ENCODE measurements at regions not wholly inside any gene's neighbourhood (a gene's known extent, or its start where the extent isn't known, plus 50 kb on each side); places are given as distances from the start of the nearest gene placed in this dataset.
"Not testable (repeated sequence)": the region's sequence is repeated elsewhere in the genome, so short reads cannot be mapped to it uniquely, and the experiment has no call there.

GRCh38 chrX:55161581-55161980 lies 58.6 kb upstream of the PAGE5 start:
- Histone ChIP-seq H3K79me2 (ENCODE audit: insufficient read depth, low read depth, low read length) (no peaks in the 10 kb centered on the region), H2AFZ (ENCODE audit: low read length) (peak overlapping the region; percentile 90; the same call in 1 of the 2 replicates), H3K4me3 (ENCODE audit: low read depth, low read length, poor library complexity, severe bottlenecking) (peak overlapping the region; percentile 73), H3K4me2 (ENCODE audit: low read length) (peak overlapping the region; percentile 87), H3K36me3 (ENCODE audit: insufficient read depth, low read length) (no peaks in the 10 kb centered on the region; the same call in 1 of the 2 replicates), H4K20me1 (ENCODE audit: insufficient read depth, low read length) (no peaks in the 10 kb centered on the region), H3K27ac (ENCODE audit: low read depth, low read length, poor library complexity, severe bottlenecking) (peak overlapping the region; percentile 90), H3K9me3 (ENCODE audit: low read length) (no peaks in the 10 kb centered on the region), H3K4me1 (ENCODE audit: insufficient read depth, low read length, poor library complexity, severe bottlenecking) (peaks cover 14% of the 10 kb centered on the region), H3K9me2 (ENCODE audit: insufficient read depth, low read length) (no peaks in the 10 kb centered on the region)
- BruUV-seq (replicated peaks) = no TSS peak
- no peak for DNase-seq (ENCODE audit: low spot score)
- ChIA-PET POLR2A (no interaction called here), CTCF (ENCODE audit: unreplicated experiment) (interaction anchor here (0.6 kb wide), 1 partner anchor 522 kb away, joined by 3 read pairs; no protein-coding TSS in a partner anchor)
- no peak for TF ChIP-seq CTCF (conservative IDR thresholded peaks at IDR 0.05; ENCODE audit: low read length)
- no peak for TF ChIP-seq EZH2phosphoT487 (IDR thresholded peaks at IDR 0.05; ENCODE audit: borderline replicate concordance, low read depth, low read length)
- intact Hi-C loops (cut with micrococcal nuclease; ENCODE audit: unreplicated experiment) = loop anchor here (2.0 to 5.0 kb wide), 3 partner anchors 354 to 1119 kb away; partner anchors contain the start of genes MAGED2 and PHF8

- ChIA-PET CTCF (ENCODE audit: unreplicated experiment) (no interaction called here), POLR2A (interaction anchor here (0.6 kb wide), 1 partner anchor 45 kb away, joined by 3 read pairs; no protein-coding TSS in a partner anchor)
- H3K79me2 ChIP-seq (ENCODE audit: insufficient read depth, low read depth, low read length) = no peaks in the 10 kb centered on the region
- no peak overlapping the region for H3K27ac ChIP-seq (ENCODE audit: low read depth, low read length, poor library complexity, severe bottlenecking)
- H3K4me2 ChIP-seq (ENCODE audit: low read length) = no peak overlapping the region
- intact Hi-C loops (cut with micrococcal nuclease; ENCODE audit: unreplicated experiment) = loop anchor here (5.0 kb wide), 2 partner anchors 356 to 1121 kb away; partner anchors contain the start of genes MAGED2 and PHF8
- no peak for TF ChIP-seq EZH2phosphoT487 (IDR thresholded peaks at IDR 0.05; ENCODE audit: borderline replicate concordance, low read depth, low read length)
- TF ChIP-seq CTCF (conservative IDR thresholded peaks at IDR 0.05; ENCODE audit: low read length) = no peak
- peaks cover 14% of the 10 kb centered on the region for H3K4me1 ChIP-seq (ENCODE audit: insufficient read depth, low read length, poor library complexity, severe bottlenecking)
- no peaks in the 10 kb centered on the region for H3K9me2 ChIP-seq (ENCODE audit: insufficient read depth, low read length)
- no peaks in the 10 kb centered on the region for H3K9me3 ChIP-seq (ENCODE audit: low read length)
- H3K36me3 ChIP-seq (ENCODE audit: insufficient read depth, low read length) = no peaks in the 10 kb centered on the region
- DNase-seq (ENCODE audit: low spot score) = no peak
- no peak overlapping the region for H2AFZ ChIP-seq (ENCODE audit: low read length)
- no TSS peak for BruUV-seq (replicated peaks)
- H4K20me1 ChIP-seq (ENCODE audit: insufficient read depth, low read length) = no peaks in the 10 kb centered on the region
- no peak overlapping the region for H3K4me3 ChIP-seq (ENCODE audit: low read depth, low read length, poor library complexity, severe bottlenecking)
Observed at GRCh38 chrX:55163171-55163570, 57.0 kb upstream of the PAGE5 start.

- H3K4me2 ChIP-seq (ENCODE audit: low read length); H2AFZ ChIP-seq (ENCODE audit: low read length); H3K36me3 ChIP-seq (ENCODE audit: insufficient read depth, low read length); BruUV-seq (replicated peaks); H3K27ac ChIP-seq (ENCODE audit: low read depth, low read length, poor library complexity, severe bottlenecking); POLR2A ChIA-PET; H3K4me3 ChIP-seq (ENCODE audit: low read depth, low read length, poor library complexity, severe bottlenecking); H4K20me1 ChIP-seq (ENCODE audit: insufficient read depth, low read length); H3K9me2 ChIP-seq (ENCODE audit: insufficient read depth, low read length); CTCF ChIA-PET (ENCODE audit: unreplicated experiment); H3K9me3 ChIP-seq (ENCODE audit: low read length); DNase-seq (ENCODE audit: low spot score); H3K79me2 ChIP-seq (ENCODE audit: insufficient read depth, low read depth, low read length); intact Hi-C loops (cut with micrococcal nuclease; ENCODE audit: unreplicated experiment): not testable (repeated sequence)
- H3K4me1 ChIP-seq (ENCODE audit: insufficient read depth, low read length, poor library complexity, severe bottlenecking) = peaks cover 16% of the 10 kb centered on the region
Observed at GRCh38 chrX:55165026-55165425, 55.1 kb upstream of the PAGE5 start.
